Skeletal muscle tissue (tissue), 3 donors: ENCODE measurements at regions not wholly inside any gene's neighbourhood (a gene's known extent, or its start where the extent isn't known, plus 50 kb on each side); places are given as distances from the start of the nearest gene placed in this dataset.

Source experiments
- H3K27ac ChIP-seq: one replicate; pipeline ENCODE4 v1.7.0; 2013; ENCODE audit warnings: mild to moderate bottlenecking, low read depth, low read length, inconsistent platforms
- H3K27me3 ChIP-seq, 3 donors: one replicate each; pipeline ENCODE4 v1.7.0; 2013; ENCODE audit warnings: low read length in 3 of 3; ENCODE audit not compliant: control insufficient read depth in 3 of 3, insufficient read depth in 3 of 3
- H3K36me3 ChIP-seq, 3 donors: one replicate each; pipeline ENCODE4 v1.7.0; 2013; ENCODE audit warnings: low read length in 3 of 3; ENCODE audit not compliant: control insufficient read depth in 3 of 3, insufficient read depth in 3 of 3
- H3K4me1 ChIP-seq, 3 donors: one replicate each; pipeline ENCODE4 v1.7.0; 2013; ENCODE audit warnings: low read length in 3 of 3, mild to moderate bottlenecking in 3 of 3; ENCODE audit not compliant: control insufficient read depth in 3 of 3, insufficient read depth in 3 of 3
- H3K4me3 ChIP-seq, 3 donors: one replicate each; pipeline ENCODE4 v1.7.0; 2013; ENCODE audit warnings: low read length in 3 of 3
- H3K9ac ChIP-seq, 3 donors: one replicate each; pipeline ENCODE4 v1.7.0; 2013; ENCODE audit warnings: low read length in 3 of 3, mild to moderate bottlenecking in 3 of 3, moderate library complexity in 2 of 3, low read depth in 1 of 3
- H3K9me3 ChIP-seq, 3 donors: one replicate each; pipeline ENCODE4 v1.7.0; 2013; ENCODE audit warnings: low read length in 3 of 3; ENCODE audit not compliant: control insufficient read depth in 3 of 3
- donor health status: Osteomylitis.

- Histone ChIP-seq H3K27ac (peak overlapping the region; percentile 41), H3K4me1 (peaks cover 54 to 83% (median 77%) of the 10 kb centered on the region in 3 donors), H3K36me3 (no peaks in the 10 kb centered on the region), H3K9ac (no peak overlapping the region), H3K9me3 (no peaks in the 10 kb centered on the region), H3K4me3 (no peak overlapping the region), H3K27me3 (no peaks in the 10 kb centered on the region)
These were observed 90.4 kb downstream of the CEBPB start for GRCh38 chr20:50280851-50281655.

GRCh38 chr20:50281831-50282591 is 91.4 kb downstream of the CEBPB start:
- Histone ChIP-seq H3K9ac (no peak overlapping the region), H3K27me3 (no peaks in the 10 kb centered on the region), H3K4me1 (peaks cover 55 to 83% (median 79%) of the 10 kb centered on the region in 3 donors), H3K27ac (no peak overlapping the region), H3K9me3 (no peaks in the 10 kb centered on the region), H3K4me3 (no peak overlapping the region), H3K36me3 (no peaks in the 10 kb centered on the region)

- Histone ChIP-seq H3K27ac (no peak overlapping the region), H3K9me3 (no peaks in the 10 kb centered on the region), H3K27me3 (no peaks in the 10 kb centered on the region), H3K4me3 (no peak overlapping the region), H3K36me3 (no peaks in the 10 kb centered on the region), H3K9ac (peak overlapping the region in 2 of 3 donors; percentile 7 to 54), H3K4me1 (peaks cover 48 to 77% (median 71%) of the 10 kb centered on the region in 3 donors)
These were observed 92.1 kb downstream of the CEBPB start for GRCh38 chr20:50282592-50283241.

DNA sequence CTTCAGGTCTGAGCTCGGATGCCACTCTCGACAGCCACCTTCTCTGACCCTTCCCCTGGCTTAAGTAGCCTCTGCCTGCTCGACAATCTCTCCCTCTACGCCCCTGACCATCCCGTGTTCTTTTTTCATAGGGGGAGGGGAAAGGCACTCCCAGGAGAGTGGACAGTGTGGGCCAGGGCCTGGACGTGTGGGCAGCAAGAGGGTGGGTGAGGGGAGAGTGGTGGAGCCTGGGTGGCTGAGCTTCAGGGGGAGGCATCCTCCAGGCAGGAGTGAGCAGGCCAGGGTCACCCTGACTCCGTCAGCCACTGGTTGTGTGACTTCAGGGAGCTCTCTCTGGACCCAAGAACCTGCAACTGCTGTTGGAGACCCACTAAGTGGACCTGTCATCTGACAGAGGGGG is 92.7 kb downstream of the CEBPB start:
- peak overlapping the region in 2 of 3 donors; percentile 7 to 54 for H3K9ac ChIP-seq
- no peak overlapping the region for H3K4me3 ChIP-seq
- no peaks in the 10 kb centered on the region for H3K9me3 ChIP-seq
- H3K27me3 ChIP-seq = no peaks in the 10 kb centered on the region
- H3K27ac ChIP-seq = no peak overlapping the region
- peaks cover 42 to 70% (median 65%) of the 10 kb centered on the region in 3 donors for H3K4me1 ChIP-seq
- no peaks in the 10 kb centered on the region for H3K36me3 ChIP-seq

DNA sequence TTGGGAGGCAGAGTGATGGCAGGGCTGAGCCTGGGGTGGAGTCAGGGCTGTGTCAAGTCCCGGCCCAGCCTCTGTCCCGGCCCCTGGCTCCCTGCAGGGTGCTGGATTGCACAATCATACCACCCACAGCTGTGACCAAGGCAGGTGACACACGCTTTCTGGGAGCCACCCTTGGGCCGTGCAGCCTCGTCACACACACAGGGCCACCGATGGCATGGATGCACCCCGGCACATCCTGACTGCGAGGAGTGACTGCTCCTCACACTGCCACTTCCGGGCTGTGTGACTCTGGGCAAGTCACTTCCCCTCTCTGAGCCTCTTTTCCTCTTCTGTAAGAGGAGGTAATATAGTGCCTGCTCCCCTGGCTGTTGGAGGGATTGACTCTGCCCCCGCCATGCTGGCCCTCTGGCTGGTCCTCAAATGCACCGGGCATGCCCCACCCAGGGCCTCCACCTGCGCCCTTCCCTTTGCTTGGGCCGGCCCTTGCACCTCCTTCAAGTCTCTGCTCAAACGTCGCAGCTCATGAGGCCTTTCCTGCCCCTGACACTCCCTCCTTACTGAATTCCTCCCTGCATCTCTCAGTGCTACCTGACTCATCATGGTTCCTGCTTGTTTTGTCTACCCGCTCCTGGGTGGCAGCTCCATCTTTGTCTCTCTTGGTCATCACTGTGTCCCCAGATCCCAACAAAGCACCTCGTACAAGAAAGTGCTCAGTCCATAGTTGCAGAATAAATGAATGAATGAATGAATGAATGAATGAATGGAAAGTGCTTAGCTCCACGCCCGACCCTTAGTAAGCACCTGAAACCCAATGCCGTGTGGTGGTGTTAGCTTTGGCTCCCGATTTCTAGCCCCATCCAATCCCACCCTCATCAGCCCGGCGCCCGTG is 93.5 kb downstream of the CEBPB start:
- Histone ChIP-seq H3K4me3 (peak overlapping the region in 2 of 3 donors; percentile 6 to 20), H3K9ac (peak overlapping the region in 2 of 3 donors; percentile 11 to 64), H3K36me3 (no peaks in the 10 kb centered on the region), H3K4me1 (peaks cover 36 to 62% (median 57%) of the 10 kb centered on the region in 3 donors), H3K27ac (peak overlapping the region; percentile 82), H3K27me3 (no peaks in the 10 kb centered on the region), H3K9me3 (no peaks in the 10 kb centered on the region)

DNA sequence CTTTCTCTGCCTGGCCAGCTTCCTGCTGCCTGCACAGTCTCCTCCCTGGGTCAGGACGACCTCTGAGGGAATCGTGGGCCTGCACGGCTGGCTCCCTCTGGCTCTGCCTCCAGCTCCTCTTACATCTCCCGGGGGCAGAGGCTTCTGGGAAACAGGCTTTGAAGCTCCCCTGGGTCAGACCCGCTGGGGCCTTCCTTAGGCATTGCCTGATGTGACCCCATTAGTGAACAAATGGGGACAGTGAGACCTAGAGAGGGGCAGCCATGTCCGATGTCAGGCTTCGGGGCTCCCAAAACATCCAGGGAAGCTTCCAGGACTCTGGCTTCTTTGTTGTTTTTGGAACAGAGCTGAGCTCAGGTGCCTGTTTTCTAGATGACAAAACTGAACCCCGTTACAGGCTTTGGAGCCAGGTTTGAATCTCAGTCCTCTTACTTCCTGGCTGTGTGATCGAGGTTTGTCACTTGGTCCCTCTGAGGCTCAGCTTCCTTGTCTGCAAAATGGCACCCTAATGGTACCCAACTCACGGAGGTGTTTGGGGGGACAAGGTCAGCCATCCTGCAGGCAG is 94.3 kb downstream of the CEBPB start:
- peaks cover 33 to 55% (median 51%) of the 10 kb centered on the region in 3 donors for H3K4me1 ChIP-seq

DNA sequence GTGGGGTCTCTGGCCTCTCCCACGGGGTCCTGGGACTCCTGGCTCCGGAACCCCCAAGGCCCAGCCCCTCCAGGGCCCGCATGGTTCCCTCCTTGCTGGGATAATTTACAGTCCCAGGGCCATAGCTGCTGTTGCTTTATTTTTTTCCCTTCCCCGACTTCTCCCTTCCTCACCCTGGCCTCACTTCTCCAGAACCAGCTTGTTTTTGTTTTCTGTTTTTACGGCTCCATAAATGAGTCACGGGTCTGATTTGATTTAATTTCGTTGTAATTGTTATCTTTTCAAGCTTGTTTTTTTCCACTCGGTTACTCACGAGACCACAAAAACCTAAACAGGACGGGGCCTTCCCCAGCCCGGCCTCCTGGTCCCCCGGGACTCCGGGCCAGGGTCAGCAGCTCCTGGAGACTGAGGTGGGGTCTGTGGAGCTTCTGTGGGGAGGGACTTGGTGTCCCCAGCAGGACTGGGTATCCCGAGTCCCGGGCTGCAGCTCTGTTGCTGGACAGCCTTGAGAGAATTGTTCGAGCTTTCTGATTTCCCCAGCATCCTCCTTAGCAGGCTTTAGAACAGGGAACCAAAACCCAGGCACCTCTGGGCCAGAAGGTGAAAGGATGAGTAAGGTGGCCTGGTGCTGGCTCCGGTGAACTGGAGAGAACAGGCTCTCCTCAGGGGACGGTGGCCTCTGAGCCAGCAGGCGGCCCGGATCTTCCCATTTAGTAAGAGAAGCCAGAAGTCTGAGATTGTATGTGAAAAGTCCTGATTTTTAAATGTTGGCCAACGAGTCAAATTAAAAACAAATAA is 94.9 kb downstream of the CEBPB start:
- Histone ChIP-seq H3K4me1 (peaks cover 33 to 51% (median 48%) of the 10 kb centered on the region in 3 donors), H3K9me3 (no peaks in the 10 kb centered on the region), H3K9ac (peak overlapping the region; percentile 10 to 64 (median 11)), H3K4me3 (no peak overlapping the region), H3K27ac (peak overlapping the region; percentile 82), H3K27me3 (no peaks in the 10 kb centered on the region), H3K36me3 (no peaks in the 10 kb centered on the region)

More for the DNA sequence above, 94.3 kb downstream of the CEBPB start:
- Histone ChIP-seq H3K27me3 (no peaks in the 10 kb centered on the region), H3K27ac (peak overlapping the region; percentile 82), H3K9me3 (no peaks in the 10 kb centered on the region), H3K4me3 (peak overlapping the region in 1 of 3 donors; percentile 20), H3K9ac (peak overlapping the region in 2 of 3 donors; percentile 11 to 64), H3K36me3 (no peaks in the 10 kb centered on the region)

DNA sequence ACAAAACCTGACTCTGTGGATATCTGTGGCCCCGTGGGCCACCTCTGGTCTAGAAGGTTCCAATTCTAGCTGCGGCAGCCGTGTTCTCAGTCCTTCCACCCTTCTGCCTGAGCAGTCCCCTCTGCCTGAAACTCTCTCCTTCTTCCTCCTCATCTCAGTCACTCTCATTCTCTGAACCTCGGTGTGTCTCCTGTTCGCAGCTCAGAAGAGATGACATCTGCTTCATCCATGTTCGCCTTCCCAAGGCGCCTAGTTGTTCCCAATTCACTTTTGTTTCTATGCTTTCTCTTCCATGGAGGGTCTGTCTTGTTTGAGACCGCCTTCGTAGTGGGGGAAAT is 95.5 kb downstream of the CEBPB start:
- Histone ChIP-seq H3K36me3 (no peaks in the 10 kb centered on the region), H3K9ac (peak overlapping the region; percentile 21 to 60 (median 58)), H3K27me3 (no peaks in the 10 kb centered on the region), H3K27ac (peak overlapping the region; percentile 82), H3K9me3 (no peaks in the 10 kb centered on the region), H3K4me3 (no peak overlapping the region), H3K4me1 (peaks cover 33 to 56% (median 48%) of the 10 kb centered on the region in 3 donors)
